Peyer's patch (tissue), 4 donors: ENCODE measurements at regions not wholly inside any gene's neighbourhood (a gene's known extent, or its start where the extent isn't known, plus 50 kb on each side); places are given as distances from the start of the nearest gene placed in this dataset.

ENCODE experiments used
- POLR2A ChIP-seq, 2 donors: fragments of 450-650 bp; IDR thresholded peaks; one replicate each; pipeline ENCODE4 v1.5.1; 2017; ENCODE audit warnings: antibody characterized with exemption in 2 of 2, mild to moderate bottlenecking in 2 of 2, moderate library complexity in 2 of 2
- TF ChIP-seq, protein P1 (sequence below), 6 experiments: fragments of 450-650 bp in 4 of 6; fragments of 200-600 bp in 2 of 6; sonication (generic) in 1 of 6; IDR thresholded peaks; one replicate each; pipeline ENCODE4 v1.5.1; 2017 to 2019; ENCODE audit warnings: antibody characterized with exemption in 6 of 6, mild to moderate bottlenecking in 3 of 6, moderate library complexity in 1 of 6

DNA sequence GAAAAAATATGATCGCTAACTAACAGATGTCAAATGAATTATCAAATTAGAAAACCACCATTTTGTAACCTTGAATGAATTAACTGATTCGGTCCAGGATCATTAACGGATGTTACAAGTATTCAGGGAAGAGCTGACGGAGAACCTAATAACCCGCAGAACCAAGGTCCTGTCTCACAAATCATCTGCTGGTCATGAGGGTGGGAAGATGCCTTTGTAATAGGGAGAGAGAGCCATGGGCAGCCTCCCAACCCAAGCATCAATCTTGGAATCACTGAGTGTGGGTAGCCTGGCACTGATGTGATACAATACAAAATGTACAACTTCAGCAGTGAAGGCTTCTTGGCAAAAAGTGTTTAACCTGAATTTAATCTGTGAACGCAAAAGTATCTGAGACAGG is 89.6 kb upstream of the CLDN14 start:
- TF ChIP-seq, protein P1, sequence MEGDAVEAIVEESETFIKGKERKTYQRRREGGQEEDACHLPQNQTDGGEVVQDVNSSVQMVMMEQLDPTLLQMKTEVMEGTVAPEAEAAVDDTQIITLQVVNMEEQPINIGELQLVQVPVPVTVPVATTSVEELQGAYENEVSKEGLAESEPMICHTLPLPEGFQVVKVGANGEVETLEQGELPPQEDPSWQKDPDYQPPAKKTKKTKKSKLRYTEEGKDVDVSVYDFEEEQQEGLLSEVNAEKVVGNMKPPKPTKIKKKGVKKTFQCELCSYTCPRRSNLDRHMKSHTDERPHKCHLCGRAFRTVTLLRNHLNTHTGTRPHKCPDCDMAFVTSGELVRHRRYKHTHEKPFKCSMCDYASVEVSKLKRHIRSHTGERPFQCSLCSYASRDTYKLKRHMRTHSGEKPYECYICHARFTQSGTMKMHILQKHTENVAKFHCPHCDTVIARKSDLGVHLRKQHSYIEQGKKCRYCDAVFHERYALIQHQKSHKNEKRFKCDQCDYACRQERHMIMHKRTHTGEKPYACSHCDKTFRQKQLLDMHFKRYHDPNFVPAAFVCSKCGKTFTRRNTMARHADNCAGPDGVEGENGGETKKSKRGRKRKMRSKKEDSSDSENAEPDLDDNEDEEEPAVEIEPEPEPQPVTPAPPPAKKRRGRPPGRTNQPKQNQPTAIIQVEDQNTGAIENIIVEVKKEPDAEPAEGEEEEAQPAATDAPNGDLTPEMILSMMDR (IDR thresholded peaks at IDR 0.05): no peak
- TF ChIP-seq POLR2A (IDR thresholded peaks at IDR 0.05): no peak
